ENCODE measurements at regions not wholly inside any gene's neighbourhood (a gene's known extent, or its start where the extent isn't known, plus 50 kb on each side); places are given as distances from the start of the nearest gene placed in this dataset.

DNA sequence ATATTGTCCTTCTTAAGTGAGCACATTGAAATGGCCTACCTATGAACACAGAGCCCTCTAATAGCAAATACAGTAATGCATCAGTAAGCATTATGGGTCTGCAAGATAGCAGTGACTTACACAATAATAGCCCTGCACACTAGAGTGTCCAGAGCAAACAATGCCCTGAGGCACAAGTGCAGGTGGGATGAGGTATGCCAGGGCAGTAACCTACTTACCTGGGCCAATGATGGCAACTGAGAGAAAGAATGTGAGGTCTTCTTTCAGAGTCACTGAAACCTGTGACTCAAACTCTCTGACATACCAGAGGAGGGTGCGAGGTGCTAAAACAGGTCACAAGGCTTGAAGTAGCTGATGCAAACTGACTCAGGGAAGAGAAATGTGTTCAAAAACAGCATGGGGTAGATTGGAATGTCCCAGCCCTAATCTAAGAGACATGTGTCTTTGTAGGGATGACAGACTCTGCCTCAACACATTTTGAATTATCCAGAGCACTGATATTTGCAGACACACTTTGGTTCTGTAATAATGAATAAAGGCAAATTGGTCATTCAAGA lies 168.5 kb upstream of the RUNX1 start:
- TF ChIP-seq, protein P1, sequence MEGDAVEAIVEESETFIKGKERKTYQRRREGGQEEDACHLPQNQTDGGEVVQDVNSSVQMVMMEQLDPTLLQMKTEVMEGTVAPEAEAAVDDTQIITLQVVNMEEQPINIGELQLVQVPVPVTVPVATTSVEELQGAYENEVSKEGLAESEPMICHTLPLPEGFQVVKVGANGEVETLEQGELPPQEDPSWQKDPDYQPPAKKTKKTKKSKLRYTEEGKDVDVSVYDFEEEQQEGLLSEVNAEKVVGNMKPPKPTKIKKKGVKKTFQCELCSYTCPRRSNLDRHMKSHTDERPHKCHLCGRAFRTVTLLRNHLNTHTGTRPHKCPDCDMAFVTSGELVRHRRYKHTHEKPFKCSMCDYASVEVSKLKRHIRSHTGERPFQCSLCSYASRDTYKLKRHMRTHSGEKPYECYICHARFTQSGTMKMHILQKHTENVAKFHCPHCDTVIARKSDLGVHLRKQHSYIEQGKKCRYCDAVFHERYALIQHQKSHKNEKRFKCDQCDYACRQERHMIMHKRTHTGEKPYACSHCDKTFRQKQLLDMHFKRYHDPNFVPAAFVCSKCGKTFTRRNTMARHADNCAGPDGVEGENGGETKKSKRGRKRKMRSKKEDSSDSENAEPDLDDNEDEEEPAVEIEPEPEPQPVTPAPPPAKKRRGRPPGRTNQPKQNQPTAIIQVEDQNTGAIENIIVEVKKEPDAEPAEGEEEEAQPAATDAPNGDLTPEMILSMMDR (IDR thresholded peaks at IDR 0.05; ENCODE audit: insufficient read depth, low read length): no peak
- TF ChIP-seq, protein P2, sequence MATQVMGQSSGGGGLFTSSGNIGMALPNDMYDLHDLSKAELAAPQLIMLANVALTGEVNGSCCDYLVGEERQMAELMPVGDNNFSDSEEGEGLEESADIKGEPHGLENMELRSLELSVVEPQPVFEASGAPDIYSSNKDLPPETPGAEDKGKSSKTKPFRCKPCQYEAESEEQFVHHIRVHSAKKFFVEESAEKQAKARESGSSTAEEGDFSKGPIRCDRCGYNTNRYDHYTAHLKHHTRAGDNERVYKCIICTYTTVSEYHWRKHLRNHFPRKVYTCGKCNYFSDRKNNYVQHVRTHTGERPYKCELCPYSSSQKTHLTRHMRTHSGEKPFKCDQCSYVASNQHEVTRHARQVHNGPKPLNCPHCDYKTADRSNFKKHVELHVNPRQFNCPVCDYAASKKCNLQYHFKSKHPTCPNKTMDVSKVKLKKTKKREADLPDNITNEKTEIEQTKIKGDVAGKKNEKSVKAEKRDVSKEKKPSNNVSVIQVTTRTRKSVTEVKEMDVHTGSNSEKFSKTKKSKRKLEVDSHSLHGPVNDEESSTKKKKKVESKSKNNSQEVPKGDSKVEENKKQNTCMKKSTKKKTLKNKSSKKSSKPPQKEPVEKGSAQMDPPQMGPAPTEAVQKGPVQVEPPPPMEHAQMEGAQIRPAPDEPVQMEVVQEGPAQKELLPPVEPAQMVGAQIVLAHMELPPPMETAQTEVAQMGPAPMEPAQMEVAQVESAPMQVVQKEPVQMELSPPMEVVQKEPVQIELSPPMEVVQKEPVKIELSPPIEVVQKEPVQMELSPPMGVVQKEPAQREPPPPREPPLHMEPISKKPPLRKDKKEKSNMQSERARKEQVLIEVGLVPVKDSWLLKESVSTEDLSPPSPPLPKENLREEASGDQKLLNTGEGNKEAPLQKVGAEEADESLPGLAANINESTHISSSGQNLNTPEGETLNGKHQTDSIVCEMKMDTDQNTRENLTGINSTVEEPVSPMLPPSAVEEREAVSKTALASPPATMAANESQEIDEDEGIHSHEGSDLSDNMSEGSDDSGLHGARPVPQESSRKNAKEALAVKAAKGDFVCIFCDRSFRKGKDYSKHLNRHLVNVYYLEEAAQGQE (IDR thresholded peaks at IDR 0.05; ENCODE audit: insufficient replicate concordance, low read depth): no peak
- TF ChIP-seq POLR2AphosphoS5 (IDR thresholded peaks at IDR 0.05; ENCODE audit: low read depth): no peak

All from HL-60 (cell line).